ENCODE measurements at regions not wholly inside any gene's neighbourhood (a gene's known extent, or its start where the extent isn't known, plus 50 kb on each side); places are given as distances from the start of the nearest gene placed in this dataset.

- POLR2A ChIA-PET, result no interaction called here
Measured at GRCh38 chr12:107349839-107350238, 256.5 kb upstream of the CRY1 start.

More at GRCh38 chr12:107349839-107350238, 256.5 kb upstream of the CRY1 start:
- Histone ChIP-seq H3K4me1 (replicated peaks in 1 of 2; ENCODE audit: control insufficient read depth in 2 of 2, insufficient read depth in 2 of 2, low read length in 2 of 2) (no peaks in the 10 kb centered on the region), H3K79me2 (ENCODE audit: control insufficient read depth, insufficient read depth, low read length) (no peaks in the 10 kb centered on the region), H3K27ac (ENCODE audit: extremely low read depth, low read depth, low read length) (no peak overlapping the region), H2AFZ (ENCODE audit: low read depth, low read length) (no peak overlapping the region), H3K36me3 (ENCODE audit: control insufficient read depth, insufficient read depth, low read length) (no peaks in the 10 kb centered on the region), H3K4me3 (no peak overlapping the region), H3K9me3 (replicated peaks; ENCODE audit: control insufficient read depth, insufficient read depth, low read depth, low read length) (no peaks in the 10 kb centered on the region), H3K4me2 (ENCODE audit: insufficient read depth, low read length) (no peak overlapping the region), H4K20me1 (replicated peaks; ENCODE audit: control insufficient read depth, insufficient read depth, low read length) (no peaks in the 10 kb centered on the region; the same call in 1 of the 2 replicates), H3K9me1 (ENCODE audit: control insufficient read depth, insufficient read depth, low read length) (no peaks in the 10 kb centered on the region), H3K27me3 (ENCODE audit: control insufficient read depth in 2 of 2, insufficient read depth in 2 of 2, low read length in 2 of 2) (no peaks in the 10 kb centered on the region; a peak in 2 of 5 replicates), H3K9ac (ENCODE audit: insufficient read depth in 1 of 2, low read depth in 2 of 2, low read length in 2 of 2) (no peak overlapping the region)
- DNase-seq (ENCODE audit: extremely low read depth in 1 of 4, low spot score in 3 of 4), result no peak
- ATAC-seq, result no peak
- CTCF ChIA-PET (ENCODE audit: low intra/inter-chr PET ratio), result no interaction called here
- in situ Hi-C loops (cut with MboI) (no loop called here), intact Hi-C loops (cut with micrococcal nuclease) (no loop called here)
- FAIRE-seq, result no peak
- WGBS (ENCODE audit: insufficient coverage, low coverage, missing lambda C conversion rate), result 3% methylated on average over 2 of the region's 2 CpGs
- no TSS peak for BruUV-seq (replicated peaks)
- TF ChIP-seq TFE3 (CRISPR knock-in tag; IDR thresholded peaks at IDR 0.05) (no peak), RAD21 (CRISPR knock-in tag; conservative IDR thresholded peaks at IDR 0.05 in 1 of 2, IDR thresholded peaks at IDR 0.05 in 1 of 2) (no peak), ZNF143 (CRISPR knock-in tag; IDR thresholded peaks at IDR 0.05) (no peak), ZEB2 (IDR thresholded peaks at IDR 0.05) (no peak), HIVEP1 (CRISPR knock-in tag; IDR thresholded peaks at IDR 0.05) (no peak), ESRRB (CRISPR knock-in tag; IDR thresholded peaks at IDR 0.05; ENCODE audit: borderline replicate concordance) (no peak), SRSF9 (IDR thresholded peaks at IDR 0.05; ENCODE audit: borderline replicate concordance, low read depth, low read length) (no peak), POLR2G (IDR thresholded peaks at IDR 0.05; ENCODE audit: low read depth, low read length) (no peak), RBM14 (IDR thresholded peaks at IDR 0.05; ENCODE audit: borderline replicate concordance, insufficient read depth, low read depth, low read length) (no peak), ZNF586 (CRISPR knock-in tag; conservative IDR thresholded peaks at IDR 0.05) (no peak)
